PC-9 (cell line): ENCODE measurements at regions not wholly inside any gene's neighbourhood (a gene's known extent, or its start where the extent isn't known, plus 50 kb on each side); places are given as distances from the start of the nearest gene placed in this dataset.

Experiments used
- BruUV-seq: library from RNA; stranded (reverse); fragments of 400-500 nt; replicated peaks from 2 replicates; lab custom pipeline; 2021; lab: Mats Ljungman, UMichigan
- CTCF ChIA-PET: fragments of 300-600 bp; sonication (Branson Sonifier 250); formaldehyde crosslinking; loops from one replicate; lab custom pipeline; 2022; ENCODE audit warnings: antibody characterized with exemption; lab: Charles Lee
- POLR2A ChIA-PET: fragments of 300-600 bp; sonication (Branson Sonifier 250); formaldehyde crosslinking; loops from one replicate; lab custom pipeline; 2022; ENCODE audit warnings: antibody characterized with exemption; ENCODE audit not compliant: unreplicated experiment; lab: Charles Lee
- DNase-seq, 2 experiments: peaks; one replicate each; pipeline versions ENCODE4 v3.0.0 to v3.0.0-alpha.2; 2015 to 2022; ENCODE audit warnings: mixed read lengths in 1 of 2
- H2AFZ ChIP-seq: fragments of 200-600 bp; sonication (generic); 2 replicates; pipeline ENCODE4 v1.8.1; 2017; ENCODE audit warnings: antibody characterized with exemption
- H3F3A ChIP-seq: fragments of 200-600 bp; sonication (generic); 2 replicates; pipeline ENCODE4 v1.8.1; 2017; ENCODE audit warnings: antibody characterized with exemption, mild to moderate bottlenecking, low read depth; ENCODE audit not compliant: insufficient read depth
- H3K27ac ChIP-seq: fragments of 200-600 bp; sonication (generic); 2 replicates; pipeline ENCODE4 v1.6.1; 2016; ENCODE audit warnings: mixed run types
- H3K27me3 ChIP-seq: fragments of 200-600 bp; sonication (generic); 2 replicates; pipeline ENCODE4 v1.6.1; 2016; ENCODE audit warnings: low read depth, mixed run types; ENCODE audit not compliant: insufficient read depth
- H3K36me3 ChIP-seq: fragments of 200-600 bp; sonication (generic); 2 replicates; pipeline ENCODE4 v1.6.1; 2016; ENCODE audit warnings: low read depth, mixed run types
- H3K4me1 ChIP-seq: fragments of 200-600 bp; sonication (generic); replicated peaks from 2 replicates; pipeline ENCODE4 v1.6.1; 2016; ENCODE audit warnings: mixed run types; ENCODE audit not compliant: insufficient read depth
- H3K4me2 ChIP-seq: fragments of 200-600 bp; sonication (generic); 2 replicates; pipeline ENCODE4 v1.6.1; 2017; ENCODE audit warnings: mixed run types
- H3K4me3 ChIP-seq: fragments of 200-600 bp; sonication (generic); 2 replicates; pipeline ENCODE4 v1.6.1; 2016; ENCODE audit warnings: mixed run types
- H3K79me2 ChIP-seq: fragments of 200-600 bp; sonication (generic); 2 replicates; pipeline ENCODE4 v1.6.1; 2017; ENCODE audit warnings: low read depth, mixed run types
- H3K9me2 ChIP-seq: fragments of 200-600 bp; sonication (generic); 2 replicates; pipeline ENCODE4 v1.8.1; 2017; ENCODE audit warnings: mild to moderate bottlenecking; ENCODE audit not compliant: insufficient read depth
- H3K9me3 ChIP-seq: fragments of 200-600 bp; sonication (generic); 2 replicates; pipeline ENCODE4 v1.8.1; 2016; ENCODE audit warnings: low read depth; ENCODE audit not compliant: insufficient read depth
- H4K20me1 ChIP-seq: fragments of 200-600 bp; sonication (generic); 2 replicates; pipeline ENCODE4 v1.8.1; 2017; ENCODE audit not compliant: insufficient read depth
- CTCF ChIP-seq: fragments of 200-600 bp; sonication (generic); conservative IDR thresholded peaks from 2 replicates; pipeline ENCODE4 v1.6.1; 2017; ENCODE audit warnings: mixed run types, antibody characterized with exemption, mild to moderate bottlenecking, moderate library complexity
- EZH2 ChIP-seq: fragments of 200-600 bp; sonication (generic); IDR thresholded peaks from 2 replicates; pipeline ENCODE4 v1.8.0; 2017; ENCODE audit warnings: antibody characterized with exemption, low read depth
- intact Hi-C: fragments of 100-400 bp; cut with micrococcal nuclease; formaldehyde crosslinking; loops from one replicate; pipeline ENCODE4 v1.10.0; 2022; ENCODE audit not compliant: unreplicated experiment

GRCh38 chr21:27555996-27556395, 589.1 kb upstream of the ADAMTS5 start:
- H3K27me3 ChIP-seq: no peaks in the 10 kb centered on the region
- ChIA-PET CTCF (no interaction called here), POLR2A (no interaction called here)
- no peak for DNase-seq
- H3K9me2 ChIP-seq: no peaks in the 10 kb centered on the region
- H3K4me3 ChIP-seq: no peak overlapping the region
- no peak overlapping the region for H3K4me2 ChIP-seq
- H3K79me2 ChIP-seq: no peaks in the 10 kb centered on the region
- H3K27ac ChIP-seq: no peak overlapping the region
- H3K36me3 ChIP-seq: no peaks in the 10 kb centered on the region
- intact Hi-C loops: no loop called here
- no peaks in the 10 kb centered on the region for H3K4me1 ChIP-seq
- no peaks in the 10 kb centered on the region for H3K9me3 ChIP-seq
- H2AFZ ChIP-seq: no peak overlapping the region
- TF ChIP-seq CTCF (no peak), EZH2 (no peak)
- H4K20me1 ChIP-seq: no peaks in the 10 kb centered on the region
- no peaks in the 10 kb centered on the region for H3F3A ChIP-seq
- no TSS peak for BruUV-seq

- no peak for DNase-seq
- no peak overlapping the region for H3K4me2 ChIP-seq
- no peak overlapping the region for H3K27ac ChIP-seq
- H3K27me3 ChIP-seq: no peaks in the 10 kb centered on the region
- H3K36me3 ChIP-seq: no peaks in the 10 kb centered on the region
- H3K9me3 ChIP-seq: no peaks in the 10 kb centered on the region
- BruUV-seq: no TSS peak
- H2AFZ ChIP-seq: no peak overlapping the region
- no peaks in the 10 kb centered on the region for H3K79me2 ChIP-seq
- intact Hi-C loops: no loop called here
- H3F3A ChIP-seq: no peaks in the 10 kb centered on the region
- H3K4me1 ChIP-seq: no peaks in the 10 kb centered on the region
- H4K20me1 ChIP-seq: no peaks in the 10 kb centered on the region
- ChIA-PET POLR2A (no interaction called here), CTCF (no interaction called here)
- H3K4me3 ChIP-seq: no peak overlapping the region
- no peaks in the 10 kb centered on the region for H3K9me2 ChIP-seq
- TF ChIP-seq CTCF (no peak), EZH2 (no peak)
Observed at GRCh38 chr21:27550287-27550686, 583.4 kb upstream of the ADAMTS5 start.

- CTCF ChIA-PET: no interaction called here
- Histone ChIP-seq H3K4me1 (no peaks in the 10 kb centered on the region), H3F3A (no peaks in the 10 kb centered on the region), H4K20me1 (no peaks in the 10 kb centered on the region), H3K4me2 (no peak overlapping the region), H3K9me2 (no peaks in the 10 kb centered on the region), H2AFZ (no peak overlapping the region), H3K79me2 (no peaks in the 10 kb centered on the region), H3K27me3 (no peaks in the 10 kb centered on the region), H3K27ac (no peak overlapping the region), H3K9me3 (no peaks in the 10 kb centered on the region), H3K36me3 (no peaks in the 10 kb centered on the region), H3K4me3 (no peak overlapping the region)
- POLR2A ChIA-PET: no interaction called here
- no peak for DNase-seq
- no TSS peak for BruUV-seq
- no peak for TF ChIP-seq CTCF
- TF ChIP-seq EZH2: no peak
- intact Hi-C loops: no loop called here
Observed at GRCh38 chr21:27548486-27548885, 581.6 kb upstream of the ADAMTS5 start.
